Esophagus muscularis mucosa (tissue), 3 donors: ENCODE measurements at regions not wholly inside any gene's neighbourhood (a gene's known extent, or its start where the extent isn't known, plus 50 kb on each side); places are given as distances from the start of the nearest gene placed in this dataset.

Source experiments
- POLR2A ChIP-seq: fragments of 450-650 bp; IDR thresholded peaks from one replicate; pipeline ENCODE4 v1.6.1; 2017; ENCODE audit warnings: antibody characterized with exemption, moderate library complexity, mild to moderate bottlenecking, low read depth
- POLR2AphosphoS5 ChIP-seq, 2 donors: sonication (generic); formaldehyde crosslinking; IDR thresholded peaks; one replicate each; pipeline ENCODE4 v1.6.1; 2017; ENCODE audit warnings: antibody characterized with exemption in 2 of 2
- TF ChIP-seq, protein P1 (sequence below), 3 experiments: fragments of 200-600 bp in 2 of 3; fragments of 450-650 bp in 1 of 3; sonication (generic) in 2 of 3; IDR thresholded peaks; one replicate each; pipeline ENCODE4 v1.5.1; 2017 to 2019; ENCODE audit warnings: antibody characterized with exemption in 3 of 3, mild to moderate bottlenecking in 2 of 3, moderate library complexity in 1 of 3

DNA sequence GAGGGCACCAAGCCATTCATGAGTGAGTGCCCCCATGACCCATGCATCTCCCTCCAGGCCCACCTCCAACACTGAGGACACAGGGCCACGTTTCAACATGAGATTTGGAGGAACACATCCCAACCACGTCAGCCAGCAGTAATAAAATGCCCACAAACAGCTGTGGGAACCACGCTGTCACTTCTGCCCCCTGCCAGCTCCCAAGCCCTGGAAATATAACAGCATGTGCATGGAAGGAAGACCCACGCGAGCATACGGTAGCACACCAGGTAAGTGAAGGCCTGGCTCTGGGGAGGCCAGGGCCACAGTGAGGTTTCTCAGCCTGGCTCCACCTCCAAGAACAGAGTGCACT, 168.9 kb upstream of the PFKP start:
- TF ChIP-seq, protein P1, sequence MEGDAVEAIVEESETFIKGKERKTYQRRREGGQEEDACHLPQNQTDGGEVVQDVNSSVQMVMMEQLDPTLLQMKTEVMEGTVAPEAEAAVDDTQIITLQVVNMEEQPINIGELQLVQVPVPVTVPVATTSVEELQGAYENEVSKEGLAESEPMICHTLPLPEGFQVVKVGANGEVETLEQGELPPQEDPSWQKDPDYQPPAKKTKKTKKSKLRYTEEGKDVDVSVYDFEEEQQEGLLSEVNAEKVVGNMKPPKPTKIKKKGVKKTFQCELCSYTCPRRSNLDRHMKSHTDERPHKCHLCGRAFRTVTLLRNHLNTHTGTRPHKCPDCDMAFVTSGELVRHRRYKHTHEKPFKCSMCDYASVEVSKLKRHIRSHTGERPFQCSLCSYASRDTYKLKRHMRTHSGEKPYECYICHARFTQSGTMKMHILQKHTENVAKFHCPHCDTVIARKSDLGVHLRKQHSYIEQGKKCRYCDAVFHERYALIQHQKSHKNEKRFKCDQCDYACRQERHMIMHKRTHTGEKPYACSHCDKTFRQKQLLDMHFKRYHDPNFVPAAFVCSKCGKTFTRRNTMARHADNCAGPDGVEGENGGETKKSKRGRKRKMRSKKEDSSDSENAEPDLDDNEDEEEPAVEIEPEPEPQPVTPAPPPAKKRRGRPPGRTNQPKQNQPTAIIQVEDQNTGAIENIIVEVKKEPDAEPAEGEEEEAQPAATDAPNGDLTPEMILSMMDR (IDR thresholded peaks at IDR 0.05) = no peak
- TF ChIP-seq POLR2AphosphoS5 (IDR thresholded peaks at IDR 0.05) (no peak), POLR2A (no peak)
